ENCODE measurements at regions not wholly inside any gene's neighbourhood (a gene's known extent, or its start where the extent isn't known, plus 50 kb on each side); places are given as distances from the start of the nearest gene placed in this dataset.

DNA sequence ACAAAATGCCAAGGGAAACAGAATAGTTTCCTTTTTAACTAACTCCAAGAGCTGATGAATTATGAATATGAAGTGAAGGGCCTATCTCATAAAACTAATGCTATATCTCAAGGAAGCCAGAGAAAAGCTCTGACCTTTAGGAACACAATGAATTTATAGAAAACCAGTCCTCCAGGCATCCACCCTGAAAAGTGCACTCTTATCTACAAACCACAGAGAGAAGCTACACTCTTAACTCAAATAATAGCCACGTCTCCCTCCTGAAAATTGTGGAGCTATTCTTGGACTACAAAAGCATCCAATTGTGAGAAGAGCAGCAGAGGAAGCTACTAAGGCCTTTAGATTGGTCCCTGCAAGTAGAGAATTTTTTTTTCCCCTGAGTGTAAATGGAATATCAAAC is 253.9 kb downstream of the IL15 start:
- Histone ChIP-seq H3K27me3 (no peaks in the 10 kb centered on the region), H3K4me1 (no peaks in the 10 kb centered on the region), H3K27ac (no peak overlapping the region), H3K9me3 (no peaks in the 10 kb centered on the region), H3K4me3 (no peak overlapping the region), H3K36me3 (no peaks in the 10 kb centered on the region)
- no peak for TF ChIP-seq POLR2A (IDR thresholded peaks at IDR 0.05)
- TF ChIP-seq, protein P1, sequence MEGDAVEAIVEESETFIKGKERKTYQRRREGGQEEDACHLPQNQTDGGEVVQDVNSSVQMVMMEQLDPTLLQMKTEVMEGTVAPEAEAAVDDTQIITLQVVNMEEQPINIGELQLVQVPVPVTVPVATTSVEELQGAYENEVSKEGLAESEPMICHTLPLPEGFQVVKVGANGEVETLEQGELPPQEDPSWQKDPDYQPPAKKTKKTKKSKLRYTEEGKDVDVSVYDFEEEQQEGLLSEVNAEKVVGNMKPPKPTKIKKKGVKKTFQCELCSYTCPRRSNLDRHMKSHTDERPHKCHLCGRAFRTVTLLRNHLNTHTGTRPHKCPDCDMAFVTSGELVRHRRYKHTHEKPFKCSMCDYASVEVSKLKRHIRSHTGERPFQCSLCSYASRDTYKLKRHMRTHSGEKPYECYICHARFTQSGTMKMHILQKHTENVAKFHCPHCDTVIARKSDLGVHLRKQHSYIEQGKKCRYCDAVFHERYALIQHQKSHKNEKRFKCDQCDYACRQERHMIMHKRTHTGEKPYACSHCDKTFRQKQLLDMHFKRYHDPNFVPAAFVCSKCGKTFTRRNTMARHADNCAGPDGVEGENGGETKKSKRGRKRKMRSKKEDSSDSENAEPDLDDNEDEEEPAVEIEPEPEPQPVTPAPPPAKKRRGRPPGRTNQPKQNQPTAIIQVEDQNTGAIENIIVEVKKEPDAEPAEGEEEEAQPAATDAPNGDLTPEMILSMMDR (IDR thresholded peaks at IDR 0.05): no peak
- ATAC-seq: no peak
- 45% methylated on average over 1 of the region's 1 CpG for WGBS (ENCODE audit: insufficient coverage, low coverage, low lambda C conversion rate, missing lambda C conversion rate)
- intact Hi-C loops (cut with DNase I): no loop called here
- no peak for DNase-seq

DNA sequence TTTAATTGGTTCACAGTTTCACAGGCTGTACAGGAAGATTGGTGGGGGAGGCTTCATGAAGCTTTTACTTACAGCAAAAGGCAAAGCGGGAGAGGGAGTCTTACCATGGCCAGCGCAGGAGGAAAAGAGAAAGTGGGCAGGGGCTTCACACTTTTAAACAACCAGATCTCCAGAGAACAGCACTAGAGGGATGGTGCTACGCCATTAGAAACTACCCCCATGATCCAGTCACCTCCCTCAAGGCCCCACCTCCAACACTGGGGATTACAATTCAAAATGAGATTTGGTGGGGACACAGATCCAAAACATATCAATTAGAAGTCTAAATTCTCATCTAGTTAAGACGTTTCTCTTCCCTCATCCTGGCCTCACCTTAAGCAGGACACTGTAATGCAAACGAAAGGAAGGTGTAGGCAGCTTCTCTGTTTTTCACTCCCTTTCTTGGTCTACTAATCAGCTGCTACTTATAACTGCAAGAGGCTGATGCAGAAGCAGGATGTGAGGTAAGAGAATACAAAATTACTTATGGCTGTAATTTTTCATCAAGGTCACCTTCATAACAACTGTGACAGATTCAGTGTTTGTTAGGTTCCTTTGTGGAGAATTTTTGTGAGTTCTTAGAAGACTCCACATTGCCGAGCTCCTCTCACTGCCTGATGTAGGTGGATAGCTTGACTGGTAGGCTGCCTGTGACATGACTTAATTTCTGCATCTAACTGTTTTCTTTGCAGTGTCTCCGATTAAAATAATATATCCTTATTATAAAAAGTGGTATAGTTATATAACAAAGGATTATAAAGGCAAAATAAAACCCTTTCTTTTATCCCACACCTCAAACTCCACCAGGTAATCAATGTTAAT is 255.1 kb downstream of the IL15 start:
- H3K4me3 ChIP-seq: no peak overlapping the region
- intact Hi-C loops (cut with DNase I): no loop called here
- H3K27me3 ChIP-seq: no peaks in the 10 kb centered on the region
- no peaks in the 10 kb centered on the region for H3K36me3 ChIP-seq
- no peaks in the 10 kb centered on the region for H3K9me3 ChIP-seq
- H3K4me1 ChIP-seq: no peaks in the 10 kb centered on the region
- TF ChIP-seq, protein P1 (IDR thresholded peaks at IDR 0.05): no peak
- no peak for TF ChIP-seq POLR2A (IDR thresholded peaks at IDR 0.05)
- WGBS (ENCODE audit: insufficient coverage, low coverage, low lambda C conversion rate, missing lambda C conversion rate): 78% methylated on average over 6 of the region's 7 CpGs
- no peak overlapping the region for H3K27ac ChIP-seq
- ATAC-seq (no peak), DNase-seq (no peak)

DNA sequence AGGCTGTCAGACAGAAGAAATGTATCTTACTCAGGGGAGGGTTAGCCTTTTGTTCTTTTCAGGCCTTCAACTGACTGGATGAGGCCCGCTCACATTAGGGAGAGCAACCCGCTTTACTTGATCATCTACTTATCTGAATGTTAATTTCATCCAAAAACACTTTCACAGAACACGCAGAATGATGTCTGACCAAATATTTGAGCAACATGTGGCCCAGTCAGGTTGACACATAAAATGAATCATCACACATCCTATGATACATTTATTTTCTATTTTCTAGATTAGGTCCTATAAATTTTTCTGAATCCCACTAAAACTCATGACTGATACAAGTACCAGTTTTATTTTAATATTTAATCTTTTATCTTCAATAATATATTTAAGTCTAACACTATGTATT is 260.3 kb downstream of the IL15 start:
- Histone ChIP-seq H3K4me3 (no peak overlapping the region), H3K4me1 (no peaks in the 10 kb centered on the region), H3K9me3 (no peaks in the 10 kb centered on the region), H3K27me3 (no peaks in the 10 kb centered on the region), H3K27ac (no peak overlapping the region), H3K36me3 (no peaks in the 10 kb centered on the region)
- no peak for TF ChIP-seq POLR2A (IDR thresholded peaks at IDR 0.05)
- TF ChIP-seq, protein P1 (IDR thresholded peaks at IDR 0.05): no peak
- intact Hi-C loops (cut with DNase I): no loop called here
- no peak for DNase-seq
- WGBS (ENCODE audit: insufficient coverage, low coverage, low lambda C conversion rate, missing lambda C conversion rate): 96% methylated on average over 3 of the region's 3 CpGs
- no peak for ATAC-seq

DNA sequence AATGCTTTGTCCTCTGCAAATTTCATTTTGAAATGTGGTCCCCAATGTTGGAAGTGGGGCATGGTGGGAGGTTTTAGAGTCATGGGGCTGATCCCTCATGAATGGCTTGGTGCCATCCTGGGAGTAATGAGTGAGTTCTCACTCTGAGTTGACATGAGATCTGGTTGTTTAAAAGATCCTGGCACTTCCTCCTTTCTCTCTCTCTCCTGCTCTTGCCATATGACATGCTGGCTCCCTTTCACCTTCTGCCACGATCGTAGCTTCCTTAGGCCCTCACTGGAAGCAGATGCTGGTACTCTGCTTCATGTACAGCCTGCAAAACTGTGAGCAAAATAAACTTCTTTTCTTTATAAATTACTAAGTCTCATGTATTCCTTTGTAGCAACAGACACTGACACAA is 262.0 kb downstream of the IL15 start:
- Histone ChIP-seq H3K9me3 (no peaks in the 10 kb centered on the region), H3K27me3 (no peaks in the 10 kb centered on the region), H3K36me3 (no peaks in the 10 kb centered on the region), H3K4me3 (no peak overlapping the region), H3K27ac (no peak overlapping the region), H3K4me1 (no peaks in the 10 kb centered on the region)
- intact Hi-C loops (cut with DNase I): no loop called here
- DNase-seq (no peak), ATAC-seq (no peak)
- TF ChIP-seq, protein P1 (IDR thresholded peaks at IDR 0.05): no peak
- no peak for TF ChIP-seq POLR2A (IDR thresholded peaks at IDR 0.05)
- WGBS (ENCODE audit: insufficient coverage, low coverage, low lambda C conversion rate, missing lambda C conversion rate): 45% methylated on average over 2 of the region's 2 CpGs

All from right lobe of liver (tissue), 6 donors.